Stimulated activated naive CD8-positive, alpha-beta T cell treated with anti-CD3 and anti-CD28 coated beads, Interleukin-15, amount 100 ng/mL, for 72 hours (primary cell): ENCODE measurements at regions not wholly inside any gene's neighbourhood (a gene's known extent, or its start where the extent isn't known, plus 50 kb on each side); places are given as distances from the start of the nearest gene placed in this dataset.

ENCODE experiments used
- ATAC-seq: fragments of 150-1000 bp; cut with Tn5 transposase; 2 replicates; pipeline ENCODE4 v1.10.0; 2021; ENCODE audit warnings: mild to moderate bottlenecking, moderate library complexity
- DNase-seq, 2 donors: peaks; one replicate each; pipeline ENCODE4 v3.0.0; 2021 to 2022
- H3K27ac Mint-ChIP-seq, 2 donors: one replicate each; pipeline ENCODE4 v1.8.0; 2022; ENCODE audit warnings: mild to moderate bottlenecking in 2 of 2, mixed read lengths in 2 of 2, moderate library complexity in 2 of 2
- H3K27me3 Mint-ChIP-seq: one replicate; pipeline ENCODE4 v1.8.0; 2022; ENCODE audit warnings: mixed read lengths
- H3K4me1 Mint-ChIP-seq: one replicate; pipeline ENCODE4 v1.8.0; 2022; ENCODE audit warnings: mild to moderate bottlenecking, mixed read lengths
- H3K4me3 Mint-ChIP-seq, 2 donors: one replicate each; pipeline ENCODE4 v1.8.0; 2022; ENCODE audit warnings: mild to moderate bottlenecking in 2 of 2, mixed read lengths in 2 of 2, moderate library complexity in 1 of 2
- H3K9me3 Mint-ChIP-seq, 2 donors: one replicate each; pipeline ENCODE4 v1.8.0; 2022; ENCODE audit warnings: mixed read lengths in 2 of 2

DNA sequence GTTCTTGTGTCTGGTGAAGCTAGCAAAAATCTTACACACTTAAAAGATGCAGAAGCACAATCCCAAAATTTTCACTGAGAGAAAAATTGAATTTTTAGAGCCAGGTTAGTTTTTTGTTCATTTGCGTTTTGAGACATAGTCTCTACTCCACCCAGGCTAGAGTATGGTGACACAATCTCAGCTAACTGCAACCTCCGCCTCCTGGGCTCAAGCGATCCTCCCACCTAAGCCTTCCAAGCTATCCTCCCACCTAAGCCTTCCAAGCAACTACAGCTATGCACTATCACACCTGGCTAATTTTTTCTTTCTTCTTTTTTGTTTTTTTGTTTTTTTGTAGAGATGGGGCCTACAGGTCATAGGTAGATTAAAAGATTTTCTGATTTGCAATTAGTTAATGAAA is 113.1 kb upstream of the RAB6C start:
- no peak for DNase-seq
- H3K27me3 Mint-ChIP-seq: no peaks in the 10 kb centered on the region
- H3K4me1 Mint-ChIP-seq: no peaks in the 10 kb centered on the region
- no peak overlapping the region for H3K27ac Mint-ChIP-seq
- no peaks in the 10 kb centered on the region for H3K9me3 Mint-ChIP-seq
- no peak overlapping the region for H3K4me3 Mint-ChIP-seq
- no peak for ATAC-seq

DNA sequence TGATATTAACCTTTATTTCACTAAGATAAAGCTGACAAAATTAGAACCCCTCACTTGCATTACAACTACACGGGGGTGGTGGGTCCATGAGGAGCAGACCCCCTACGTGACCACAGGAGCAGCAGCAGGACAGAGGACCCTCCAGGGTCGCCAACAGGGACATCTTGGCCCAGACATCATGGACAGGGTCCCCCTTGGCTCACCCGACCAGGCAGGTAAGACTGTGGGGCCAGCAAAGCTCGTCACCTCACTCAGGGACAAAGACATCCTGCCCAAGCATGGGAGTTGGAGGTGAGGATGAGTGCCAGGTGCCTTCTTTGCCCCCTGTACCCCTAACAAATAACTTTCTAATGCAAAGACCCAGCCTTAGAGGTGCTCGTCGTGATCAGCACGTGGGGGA is 111.3 kb upstream of the RAB6C start:
- Mint-ChIP-seq H3K27ac (no peak overlapping the region), H3K4me1 (no peaks in the 10 kb centered on the region), H3K27me3 (no peaks in the 10 kb centered on the region), H3K9me3 (no peaks in the 10 kb centered on the region), H3K4me3 (no peak overlapping the region)
- no peak for DNase-seq
- no peak for ATAC-seq

DNA sequence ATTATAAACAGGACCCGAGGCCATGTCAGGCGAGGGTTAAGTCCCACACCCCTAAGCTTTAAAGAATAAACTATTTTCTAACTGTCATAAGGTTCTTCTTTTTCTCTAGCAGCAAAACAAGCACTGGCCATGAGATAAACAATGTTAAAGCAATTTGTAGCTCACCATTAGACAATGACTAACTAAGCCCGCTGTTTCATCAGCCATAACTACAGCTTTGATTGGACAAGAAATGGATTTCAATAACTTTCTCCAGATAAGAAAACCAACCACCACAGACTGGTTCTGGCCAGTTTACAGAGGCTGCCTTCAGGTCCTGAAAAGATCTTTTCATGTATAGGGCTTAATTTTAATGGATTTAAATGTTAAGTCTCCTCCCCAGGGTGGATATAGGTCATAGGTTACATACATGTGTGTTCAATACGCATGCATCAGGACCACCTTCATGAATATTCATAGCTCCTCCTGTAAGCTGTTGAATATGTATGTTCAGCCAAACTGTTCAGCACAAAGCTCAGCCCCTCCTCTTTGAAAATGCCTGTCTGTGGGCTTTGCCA is 108.7 kb upstream of the RAB6C start:
- H3K27me3 Mint-ChIP-seq: no peaks in the 10 kb centered on the region
- ATAC-seq (no peak), DNase-seq (no peak)
- no peaks in the 10 kb centered on the region for H3K4me1 Mint-ChIP-seq
- H3K9me3 Mint-ChIP-seq: no peaks in the 10 kb centered on the region
- no peak overlapping the region for H3K4me3 Mint-ChIP-seq
- no peak overlapping the region for H3K27ac Mint-ChIP-seq

DNA sequence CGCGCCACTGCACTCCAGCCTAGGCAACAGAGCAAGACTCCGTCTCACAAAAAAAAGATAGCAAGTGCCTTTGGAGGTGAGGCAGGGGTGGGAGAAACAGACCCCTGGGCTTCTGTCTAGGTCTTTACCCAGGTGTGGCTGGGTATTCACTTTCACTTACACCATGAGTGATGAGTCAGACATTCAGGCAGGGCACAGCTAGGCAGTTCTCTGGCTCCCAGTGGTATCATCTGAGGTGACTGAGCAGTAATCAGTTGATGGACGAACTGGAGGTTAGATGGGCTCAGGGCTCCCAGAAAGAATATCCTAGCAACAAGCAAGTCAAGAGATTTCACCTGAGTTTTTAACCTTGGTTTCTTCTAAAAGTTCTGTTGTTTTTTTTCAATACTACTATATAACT is 107.0 kb upstream of the RAB6C start:
- no peak overlapping the region for H3K4me3 Mint-ChIP-seq
- DNase-seq (no peak), ATAC-seq (no peak)
- H3K27me3 Mint-ChIP-seq: no peaks in the 10 kb centered on the region
- H3K27ac Mint-ChIP-seq: no peak overlapping the region
- H3K4me1 Mint-ChIP-seq: peaks cover 8% of the 10 kb centered on the region
- peaks cover 0 to 5% of the 10 kb centered on the region in 2 donors for H3K9me3 Mint-ChIP-seq

DNA sequence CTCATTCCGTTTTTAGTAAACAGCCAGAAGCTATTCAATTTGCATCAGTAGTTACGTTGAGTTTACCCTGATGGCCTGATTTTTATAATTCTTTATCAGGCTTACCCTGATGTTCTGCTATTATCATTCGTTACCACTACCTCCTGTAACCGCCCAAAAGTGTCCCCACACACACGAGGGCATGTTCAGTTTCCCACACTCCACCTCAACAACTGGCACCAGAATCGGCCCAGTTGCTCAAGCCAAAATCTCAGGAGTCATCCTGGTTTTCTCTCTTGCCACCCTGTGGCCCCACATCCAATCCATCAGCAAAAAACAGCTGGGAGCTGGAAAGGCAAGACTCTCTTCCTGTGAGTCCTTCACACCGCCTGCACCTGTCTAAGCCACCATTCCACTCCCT is 102.9 kb upstream of the RAB6C start:
- peak overlapping the region; percentile 95 to 99 for H3K4me3 Mint-ChIP-seq
- H3K4me1 Mint-ChIP-seq: peaks cover 8% of the 10 kb centered on the region
- peak overlapping the region in 1 of 2 donors; percentile 94 for H3K27ac Mint-ChIP-seq
- ATAC-seq: no peak
- no peaks in the 10 kb centered on the region for H3K27me3 Mint-ChIP-seq
- no peak for DNase-seq
- H3K9me3 Mint-ChIP-seq: peaks cover 0 to 5% of the 10 kb centered on the region in 2 donors

DNA sequence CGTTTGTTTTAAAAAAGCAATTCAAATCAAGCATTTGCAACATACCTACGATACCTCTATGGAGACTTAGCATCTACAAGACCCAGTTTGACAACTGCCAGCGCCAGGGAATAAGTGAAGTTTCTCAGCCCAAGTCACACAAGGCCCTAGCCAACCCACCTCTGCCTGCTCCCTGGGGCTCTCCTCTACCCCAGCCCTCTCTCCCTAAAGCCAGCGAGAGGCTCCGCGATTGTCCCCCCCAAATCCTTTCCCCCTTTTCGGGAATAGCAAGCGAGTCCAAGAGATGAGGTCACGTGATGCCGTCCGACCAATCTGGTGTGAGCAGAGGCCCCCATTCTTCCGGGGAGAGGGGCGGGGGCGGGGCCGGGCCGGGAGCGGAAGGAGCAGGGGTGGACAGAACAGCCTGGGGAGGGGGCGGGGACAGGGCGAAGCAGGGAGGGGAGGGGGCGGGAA is 102.2 kb upstream of the RAB6C start:
- H3K27ac Mint-ChIP-seq: peak overlapping the region; percentile 87 to 96

DNA sequence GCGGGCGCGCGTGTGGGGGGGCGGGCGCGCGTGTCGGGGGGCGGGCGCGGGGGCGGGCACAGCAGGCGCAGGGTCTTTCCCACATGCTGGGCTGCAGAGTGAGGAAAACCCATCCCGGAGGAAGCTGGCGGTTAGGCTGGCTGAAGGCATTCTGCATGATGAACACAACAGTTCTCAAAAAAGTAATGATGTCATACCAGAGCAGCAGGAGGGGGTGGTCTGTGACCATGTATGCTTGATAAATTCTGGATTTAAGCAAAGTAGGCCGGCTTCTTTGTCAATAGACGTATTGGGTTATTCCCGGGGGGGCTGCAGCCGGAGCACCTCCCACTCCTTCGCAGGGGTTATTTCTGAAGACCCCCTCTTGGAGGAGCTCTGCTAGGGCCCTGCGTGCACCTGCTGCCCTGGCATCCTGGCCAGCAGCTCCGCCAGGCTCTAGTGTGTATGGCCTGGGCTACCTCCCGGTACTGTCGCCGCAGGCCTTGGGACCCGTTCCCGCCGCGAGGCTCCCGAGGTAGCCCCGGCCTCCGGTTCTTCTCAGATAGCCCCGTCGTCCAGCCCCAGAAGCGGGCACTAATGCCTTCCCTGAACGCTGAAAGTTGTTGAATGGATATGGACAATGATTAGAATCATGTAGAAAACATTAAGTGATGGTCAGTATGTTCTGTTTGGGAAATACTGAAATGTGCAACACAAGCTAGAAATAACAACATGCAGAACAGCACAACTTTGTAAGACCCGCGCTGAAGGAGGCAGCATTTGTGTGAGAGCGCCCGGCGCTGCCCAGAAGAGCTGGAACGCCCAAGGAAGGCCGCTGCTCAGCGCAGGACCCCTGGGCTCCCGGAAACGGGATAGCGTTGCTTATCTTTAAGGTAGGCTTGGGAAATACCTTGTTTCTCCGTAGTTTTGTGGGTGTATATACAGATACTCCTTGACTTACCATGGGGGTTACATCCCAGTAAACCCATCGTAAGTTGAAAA is 101.4 kb upstream of the RAB6C start:
- peak; percentile 41 for ATAC-seq
- Mint-ChIP-seq H3K27ac (no peak overlapping the region), H3K27me3 (no peaks in the 10 kb centered on the region), H3K4me1 (peaks cover 8% of the 10 kb centered on the region), H3K9me3 (peaks cover 0 to 5% of the 10 kb centered on the region in 2 donors), H3K4me3 (peak overlapping the region; percentile 57 to 58)
- peak; percentile 12 to 28 for DNase-seq

More for the DNA sequence above, 102.2 kb upstream of the RAB6C start:
- Mint-ChIP-seq H3K27me3 (no peaks in the 10 kb centered on the region), H3K9me3 (peaks cover 0 to 5% of the 10 kb centered on the region in 2 donors), H3K4me3 (peak overlapping the region; percentile 95 to 99), H3K4me1 (peaks cover 8% of the 10 kb centered on the region)
- ATAC-seq: peak; percentile 82
- DNase-seq: peak; percentile 62 to 68

DNA sequence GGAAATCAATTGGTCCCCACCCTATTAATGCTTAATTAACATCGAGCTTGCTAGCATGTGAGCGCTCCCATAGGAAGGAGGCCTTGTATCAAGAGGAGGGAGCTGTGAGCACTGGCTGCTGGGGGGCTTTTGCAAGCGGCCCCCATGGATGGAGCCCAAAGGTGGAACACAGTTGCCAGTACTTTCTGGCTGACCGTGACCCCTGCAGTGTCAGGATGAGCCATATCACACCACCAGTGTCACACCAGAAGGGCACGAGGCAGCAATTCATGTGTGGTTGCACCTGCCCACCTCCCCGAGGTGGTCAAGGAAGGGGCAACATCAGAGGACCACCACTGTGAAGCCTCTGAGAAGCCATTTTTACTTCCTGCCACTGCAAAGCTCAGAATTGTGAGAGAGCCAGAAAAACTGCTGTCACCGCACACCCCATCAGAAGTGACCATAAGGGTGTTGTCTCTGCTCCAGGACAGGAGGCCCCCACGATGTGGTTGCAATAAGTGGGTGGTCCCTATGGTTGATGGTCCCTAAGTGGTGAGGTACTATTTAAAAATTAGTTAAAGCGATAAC is 99.8 kb upstream of the RAB6C start:
- ATAC-seq (no peak), DNase-seq (no peak)
- Mint-ChIP-seq H3K27me3 (no peaks in the 10 kb centered on the region), H3K4me1 (peaks cover 8% of the 10 kb centered on the region), H3K9me3 (peaks cover 0 to 5% of the 10 kb centered on the region in 2 donors), H3K4me3 (no peak overlapping the region), H3K27ac (peak overlapping the region in 1 of 2 donors; percentile 3)

DNA sequence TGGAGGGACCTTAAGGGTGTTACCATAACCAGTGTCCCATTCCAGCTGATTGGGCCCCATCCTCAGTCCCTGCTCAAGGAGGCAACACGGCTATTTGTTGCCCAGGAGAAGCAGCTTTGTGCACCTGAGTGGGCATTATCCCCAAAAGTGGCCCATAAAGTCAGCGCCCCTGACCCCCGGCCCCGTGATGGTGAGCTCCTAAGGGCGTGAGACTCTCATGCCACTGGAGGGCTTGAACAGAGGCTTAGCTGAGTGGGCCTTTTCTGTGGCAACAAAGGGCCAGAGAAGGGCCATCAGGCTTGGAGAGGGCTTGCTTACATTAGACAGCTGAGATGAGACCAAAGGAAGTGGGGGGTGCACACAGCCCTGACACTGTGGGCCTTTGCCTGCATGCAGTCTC is 99.2 kb upstream of the RAB6C start:
- Mint-ChIP-seq H3K9me3 (peaks cover 0 to 5% of the 10 kb centered on the region in 2 donors), H3K27ac (no peak overlapping the region), H3K4me3 (no peak overlapping the region), H3K4me1 (peaks cover 8% of the 10 kb centered on the region), H3K27me3 (no peaks in the 10 kb centered on the region)
- no peak for DNase-seq
- no peak for ATAC-seq

DNA sequence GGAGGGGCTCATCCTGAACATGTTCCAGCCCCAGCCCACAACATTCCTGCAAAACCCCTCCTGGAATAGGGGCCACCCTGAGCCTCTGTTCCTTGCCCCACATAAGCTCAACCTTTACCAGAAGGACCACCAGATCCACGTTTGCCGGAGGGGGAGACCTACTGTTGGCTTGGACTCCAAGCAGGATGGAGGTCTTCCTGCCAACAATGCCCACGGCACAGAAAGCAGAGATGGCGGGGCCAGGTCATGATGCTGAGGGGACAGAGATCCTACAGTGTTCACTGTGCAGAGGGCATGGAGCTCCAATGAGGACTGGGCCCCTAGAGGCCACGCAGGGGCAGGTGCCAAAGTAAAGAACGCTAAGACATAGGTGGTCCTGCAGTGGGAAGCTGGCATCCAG is 98.5 kb upstream of the RAB6C start:
- H3K9me3 Mint-ChIP-seq: peaks cover 0 to 5% of the 10 kb centered on the region in 2 donors
- no peak overlapping the region for H3K4me3 Mint-ChIP-seq
- no peak overlapping the region for H3K27ac Mint-ChIP-seq

DNA sequence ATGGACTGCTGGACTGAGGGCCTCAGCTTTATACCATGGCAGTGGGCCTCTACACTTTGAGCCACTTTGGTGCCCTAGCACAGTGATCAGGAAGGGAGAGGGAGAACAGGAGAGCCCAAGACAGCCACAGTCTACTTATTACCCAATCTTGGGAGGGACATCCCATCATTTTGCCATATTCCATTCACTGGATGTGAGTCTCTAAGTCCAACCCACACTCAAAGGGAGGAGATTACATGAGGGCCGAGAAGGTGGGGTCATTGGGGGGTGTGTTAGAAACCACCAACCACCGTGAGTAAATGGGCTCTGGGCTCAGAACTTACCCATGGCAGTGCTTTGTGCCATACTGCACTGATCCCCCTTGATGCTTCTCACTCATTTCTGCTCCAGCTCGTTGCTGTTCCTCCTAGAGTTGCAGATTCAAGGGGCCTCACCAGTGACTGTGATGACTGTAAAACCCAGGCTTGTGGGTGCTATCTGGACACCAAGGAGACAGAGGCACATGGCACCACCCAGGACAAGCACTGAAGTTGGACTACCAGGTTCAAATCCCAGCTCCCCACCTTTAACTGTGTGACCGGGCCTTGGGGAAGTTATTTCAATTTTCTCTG is 97.6 kb upstream of the RAB6C start:
- Mint-ChIP-seq H3K4me3 (no peak overlapping the region), H3K27me3 (peaks cover 8% of the 10 kb centered on the region), H3K4me1 (peaks cover 2% of the 10 kb centered on the region), H3K27ac (no peak overlapping the region), H3K9me3 (peaks cover 0 to under 1% of the 10 kb centered on the region in 2 donors)
- ATAC-seq (no peak), DNase-seq (no peak)

More for the DNA sequence above, 98.5 kb upstream of the RAB6C start:
- H3K27me3 Mint-ChIP-seq: peaks cover 5% of the 10 kb centered on the region
- ATAC-seq (no peak), DNase-seq (no peak)
- H3K4me1 Mint-ChIP-seq: peaks cover 8% of the 10 kb centered on the region

DNA sequence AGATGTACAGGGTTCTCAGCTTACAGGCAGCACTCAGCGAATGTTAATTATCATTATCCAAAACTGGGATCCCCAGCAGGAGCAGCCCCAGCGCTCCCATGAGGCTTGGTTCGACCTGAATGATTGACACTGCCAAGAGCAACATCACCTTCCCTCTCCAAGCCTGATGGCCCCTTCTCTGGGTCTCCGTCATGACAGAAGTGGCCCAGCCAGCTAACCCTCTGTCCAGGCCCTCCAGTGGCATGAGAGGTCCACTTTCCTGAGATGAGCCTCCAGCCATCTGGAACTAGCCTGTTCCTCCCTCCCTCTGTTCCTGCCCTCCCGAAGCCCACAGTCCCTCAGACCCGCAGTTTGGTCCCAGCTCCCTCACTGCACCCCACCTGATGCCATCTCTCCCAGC is 97.0 kb upstream of the RAB6C start:
- Mint-ChIP-seq H3K4me3 (no peak overlapping the region), H3K9me3 (no peaks in the 10 kb centered on the region), H3K27ac (no peak overlapping the region), H3K27me3 (peaks cover 10% of the 10 kb centered on the region), H3K4me1 (no peaks in the 10 kb centered on the region)
- ATAC-seq (no peak), DNase-seq (no peak)

DNA sequence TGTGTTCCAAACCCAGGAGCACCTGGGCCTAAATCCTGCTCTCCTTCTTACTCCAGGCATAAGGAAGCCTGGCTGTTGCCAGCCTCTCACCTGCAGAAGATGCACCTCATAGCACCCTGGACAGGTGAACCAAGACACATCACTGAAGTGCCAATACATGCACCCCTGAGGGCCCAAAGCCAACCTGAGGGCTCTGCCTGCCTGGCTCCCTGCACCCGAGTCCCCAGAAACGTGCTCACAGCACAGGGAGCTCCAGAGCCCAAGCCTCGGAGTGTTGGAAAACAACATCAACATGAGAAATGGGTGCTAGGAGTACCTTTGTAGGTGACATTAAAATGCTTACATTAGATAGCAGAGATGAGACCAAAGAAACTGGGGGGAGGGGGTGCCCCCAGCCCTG is 96.3 kb upstream of the RAB6C start:
- H3K4me1 Mint-ChIP-seq: no peaks in the 10 kb centered on the region
- no peaks in the 10 kb centered on the region for H3K9me3 Mint-ChIP-seq
- peaks cover 14% of the 10 kb centered on the region for H3K27me3 Mint-ChIP-seq
- H3K4me3 Mint-ChIP-seq: no peak overlapping the region
- DNase-seq: no peak
- ATAC-seq: no peak
- no peak overlapping the region for H3K27ac Mint-ChIP-seq

DNA sequence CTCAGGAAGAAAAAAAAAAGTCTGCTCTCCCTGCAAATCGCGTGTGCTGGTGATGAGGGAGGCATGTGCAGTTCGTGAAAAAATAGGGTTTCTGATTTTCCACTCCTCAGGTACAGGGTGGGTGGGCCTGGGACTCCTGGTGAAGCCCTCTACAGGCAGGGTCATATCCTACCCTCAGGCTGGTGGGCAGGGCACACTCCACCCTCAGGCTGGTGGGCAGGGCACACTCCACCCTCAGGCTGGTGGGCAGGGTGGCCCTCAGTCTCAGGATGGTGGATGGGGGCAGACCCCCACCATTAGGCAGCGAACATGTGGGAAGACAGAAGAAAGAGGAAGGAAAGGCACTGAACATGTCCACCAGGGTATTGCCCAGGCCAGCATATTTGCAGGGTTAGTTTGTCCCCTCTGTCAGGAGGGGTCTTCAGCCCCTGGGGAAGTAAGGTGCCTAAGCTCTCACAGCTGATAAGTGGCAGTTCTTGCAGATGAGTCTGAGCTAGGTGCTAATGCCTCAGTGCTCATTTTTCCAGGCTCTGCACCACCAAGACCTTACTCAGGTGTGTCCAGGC is 95.2 kb upstream of the RAB6C start:
- Mint-ChIP-seq H3K4me3 (no peak overlapping the region), H3K4me1 (no peaks in the 10 kb centered on the region), H3K27me3 (peaks cover 21% of the 10 kb centered on the region), H3K27ac (no peak overlapping the region), H3K9me3 (no peaks in the 10 kb centered on the region)
- DNase-seq (no peak), ATAC-seq (no peak)

DNA sequence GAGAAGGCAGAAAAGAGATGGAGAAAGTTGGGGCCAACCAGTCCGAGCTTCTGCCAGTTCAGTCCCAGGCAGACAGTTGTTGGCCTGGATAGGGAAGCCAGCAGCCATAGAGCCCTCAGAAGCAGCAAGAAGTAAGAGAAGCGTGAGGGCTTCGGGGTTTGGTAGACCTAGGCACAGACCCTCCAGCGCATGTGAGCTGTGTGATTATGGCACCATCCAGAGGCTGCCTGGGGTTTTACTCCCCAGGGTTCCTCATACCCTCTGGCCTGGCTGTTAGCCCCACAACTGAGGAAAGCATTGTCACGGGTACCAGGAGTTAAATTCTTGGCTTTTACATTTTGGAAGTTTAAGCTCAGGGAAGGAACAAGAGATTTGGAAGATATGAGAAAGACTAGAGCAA is 93.7 kb upstream of the RAB6C start:
- DNase-seq (peak in 1 of 2 donors; percentile 9), ATAC-seq (peak; percentile 39)
- H3K9me3 Mint-ChIP-seq: no peaks in the 10 kb centered on the region
- H3K27me3 Mint-ChIP-seq: peaks cover 33% of the 10 kb centered on the region
- H3K4me3 Mint-ChIP-seq: no peak overlapping the region
- H3K4me1 Mint-ChIP-seq: no peaks in the 10 kb centered on the region
- H3K27ac Mint-ChIP-seq: peak overlapping the region in 1 of 2 donors; percentile 50
